Vagina (tissue), 2 donors: ENCODE measurements at regions not wholly inside any gene's neighbourhood (a gene's known extent, or its start where the extent isn't known, plus 50 kb on each side); places are given as distances from the start of the nearest gene placed in this dataset.
"Not testable (repeated sequence)": the region's sequence is repeated elsewhere in the genome, so short reads cannot be mapped to it uniquely, and the experiment has no call there.

ENCODE experiments used
- CTCF ChIP-seq, 3 experiments: fragments of 450-650 bp in 2 of 3; fragments of 200-600 bp in 1 of 3; sonication (generic) in 1 of 3; IDR thresholded peaks; one replicate each; pipeline ENCODE4 v1.5.1; 2017 to 2019; ENCODE audit warnings: antibody characterized with exemption in 3 of 3, mild to moderate bottlenecking in 2 of 3, moderate library complexity in 2 of 3
- POLR2A ChIP-seq, 2 donors: fragments of 450-650 bp; IDR thresholded peaks; one replicate each; pipeline ENCODE4 v1.6.1; 2017; ENCODE audit warnings: antibody characterized with exemption in 2 of 2, mild to moderate bottlenecking in 2 of 2, moderate library complexity in 2 of 2
- POLR2AphosphoS5 ChIP-seq, 2 donors: sonication (generic); formaldehyde crosslinking; IDR thresholded peaks; one replicate each; pipeline ENCODE4 v1.9.0; 2017; ENCODE audit warnings: antibody characterized with exemption in 2 of 2, mild to moderate bottlenecking in 2 of 2, low read depth in 1 of 2; ENCODE audit not compliant: insufficient read depth in 1 of 2

- not testable (repeated sequence) for TF ChIP-seq CTCF (IDR thresholded peaks at IDR 0.05); POLR2A (IDR thresholded peaks at IDR 0.05); POLR2AphosphoS5 (IDR thresholded peaks at IDR 0.05; ENCODE audit: insufficient read depth in 1 of 2, low read depth in 1 of 2)
Observed at GRCh38 chr11:71750908-71751307, 82.1 kb upstream of the DEFB108B start.
